Fibroblast of skin of back (primary cell): ENCODE measurements at regions not wholly inside any gene's neighbourhood (a gene's known extent, or its start where the extent isn't known, plus 50 kb on each side); places are given as distances from the start of the nearest gene placed in this dataset.
A peak's percentile ranks its signal among the peaks of the same experiment; 100 is the strongest.

Experiments
- DNase-seq: peaks from one replicate; pipeline ENCODE4 v3.0.0-alpha.2; 2013

DNA sequence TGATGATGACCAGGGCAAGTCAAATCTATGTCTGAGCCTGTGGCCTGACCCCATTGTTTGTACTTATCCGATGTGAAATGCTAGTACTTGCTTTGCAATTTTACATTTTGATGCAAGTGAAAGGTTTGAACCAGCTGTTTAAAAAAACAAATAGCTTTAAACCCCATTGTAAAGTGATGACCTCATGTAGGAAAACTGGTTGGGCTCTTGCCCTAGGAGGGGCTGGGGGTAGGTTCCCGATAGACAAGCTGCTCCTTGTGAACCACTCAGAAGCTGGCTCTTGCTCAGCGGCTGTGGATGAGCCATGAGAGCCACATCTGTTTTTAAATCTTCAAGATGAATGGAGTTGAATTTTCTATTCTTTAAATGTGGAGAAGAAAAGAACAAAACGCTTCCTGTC is 185.3 kb downstream of the WDR11 start:
- DNase-seq, result peak; percentile 25

- no peak for DNase-seq
Measured at GRCh38 chr10:121041499-121041898, 190.3 kb downstream of the WDR11 start.

- no peak for DNase-seq
Measured at GRCh38 chr10:121041906-121042305, 190.7 kb downstream of the WDR11 start.

GRCh38 chr10:121042342-121042741 is 191.2 kb downstream of the WDR11 start:
- no peak for DNase-seq

GRCh38 chr10:121043124-121043849 is 192.1 kb downstream of the WDR11 start:
- DNase-seq, result no peak

DNA sequence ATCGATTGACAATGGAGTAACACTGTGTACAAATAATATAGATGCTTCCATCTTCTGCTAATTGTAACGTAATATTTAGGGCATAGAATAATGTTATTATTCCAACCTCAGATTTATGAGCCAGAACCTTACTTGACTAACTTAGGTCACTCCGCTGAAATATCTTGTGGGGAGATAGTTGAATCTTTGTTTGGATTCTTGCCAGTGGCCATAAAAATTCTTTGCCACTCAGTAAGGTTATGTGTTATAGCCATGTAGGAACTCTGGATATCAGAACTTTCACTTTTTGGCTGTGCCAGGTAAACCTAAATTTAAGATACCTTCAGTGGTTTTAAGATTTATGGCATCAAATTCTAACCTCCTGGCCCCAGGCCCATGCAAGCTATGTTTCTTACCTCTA is 197.6 kb downstream of the WDR11 start:
- DNase-seq, result no peak

DNA sequence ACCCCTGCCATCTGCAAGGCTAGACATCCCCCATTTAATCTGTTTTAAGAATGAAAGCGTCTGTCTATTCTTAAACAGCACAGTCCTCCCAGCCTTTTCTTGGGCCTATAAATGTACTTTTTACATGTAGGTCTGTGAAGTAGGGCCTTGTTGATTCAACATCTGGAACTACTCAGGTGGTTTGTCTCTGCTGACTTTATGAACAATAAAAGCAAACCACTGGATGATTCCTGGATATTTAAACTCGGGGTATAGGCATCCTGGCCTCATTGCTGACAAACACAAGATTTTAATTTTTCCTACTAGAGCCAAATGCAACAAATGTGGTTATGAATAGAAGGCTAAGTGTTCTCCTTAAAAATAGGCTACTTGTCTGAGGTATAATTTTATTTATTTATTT is 198.3 kb downstream of the WDR11 start:
- DNase-seq, result no peak

DNA sequence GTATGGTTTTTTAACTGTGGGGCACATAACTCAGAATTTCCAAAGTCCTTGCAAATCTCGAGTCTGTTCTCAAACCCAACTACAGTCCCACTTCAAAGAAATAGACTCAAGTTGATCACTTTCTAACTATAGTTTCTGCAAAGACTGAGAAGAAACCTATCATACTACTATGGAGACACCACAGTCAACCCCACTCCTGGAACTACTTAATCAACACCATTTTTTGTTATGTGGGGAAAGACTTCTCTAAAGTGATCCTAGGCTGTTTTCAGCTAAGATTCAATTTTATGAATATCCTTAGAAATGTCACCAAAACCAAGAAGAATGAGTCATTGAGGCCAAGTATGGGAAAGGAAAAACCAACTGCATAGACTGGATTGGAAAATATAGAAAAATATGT is 198.8 kb downstream of the WDR11 start:
- no peak for DNase-seq

DNA sequence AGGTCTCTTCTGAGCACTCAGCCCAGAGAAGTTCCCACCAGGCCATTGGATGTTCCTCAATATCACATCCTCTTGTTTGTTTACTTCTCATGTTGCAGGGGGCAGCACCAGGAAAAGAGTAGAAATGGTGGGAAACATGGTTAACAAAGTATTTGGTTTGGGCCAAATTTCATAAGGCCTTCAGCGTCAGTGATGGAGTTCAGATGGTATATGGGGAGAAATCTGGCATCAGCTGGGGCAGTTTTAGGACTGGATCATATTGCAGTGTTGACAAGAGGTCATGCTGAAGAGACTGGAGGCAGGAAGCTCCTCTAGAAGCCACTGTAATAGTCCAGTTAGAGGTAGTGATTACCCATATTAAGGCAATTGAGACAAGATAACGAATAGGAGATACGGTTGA is 200.0 kb downstream of the WDR11 start:
- no peak for DNase-seq

- no peak for DNase-seq
Measured at GRCh38 chr10:121051696-121052279, 200.6 kb downstream of the WDR11 start.

DNA sequence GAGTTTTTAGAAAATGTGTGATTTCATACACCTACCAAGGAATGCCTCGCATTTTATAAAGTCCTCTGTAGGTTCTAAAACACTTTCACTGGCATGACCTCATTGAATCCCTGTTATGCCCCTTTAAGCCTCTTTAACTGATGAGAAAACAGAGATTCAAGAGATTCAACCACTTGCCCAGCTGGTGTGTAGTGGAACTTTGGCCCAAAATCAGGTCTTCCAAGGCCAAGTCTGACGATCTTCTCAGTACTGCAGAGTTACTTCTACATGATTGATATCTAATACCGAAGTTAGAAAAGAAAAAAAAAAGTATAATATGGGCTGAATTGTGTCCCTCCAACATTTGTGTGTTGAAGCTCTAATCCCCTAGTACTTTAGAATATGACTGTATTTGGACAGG is 202.0 kb downstream of the WDR11 start:
- DNase-seq, result no peak

DNA sequence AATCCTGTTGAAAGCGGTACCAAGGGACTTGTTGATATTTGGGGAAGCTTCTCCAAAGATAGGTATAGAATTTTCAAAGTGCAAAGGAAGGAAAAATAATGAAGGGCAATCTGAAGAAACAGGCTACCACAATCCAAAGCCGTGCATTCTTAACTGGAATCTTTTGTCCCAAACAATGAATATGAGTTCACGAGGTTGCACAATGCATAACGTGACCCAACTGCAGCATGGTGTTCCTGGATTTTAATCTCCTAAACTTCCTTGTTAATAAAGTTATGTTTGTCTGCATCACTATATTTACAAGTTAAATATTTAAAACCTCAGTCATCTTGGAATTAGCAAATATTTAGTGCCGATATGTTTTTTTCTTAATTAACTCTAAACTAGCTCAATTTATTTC is 203.7 kb downstream of the WDR11 start:
- DNase-seq, result no peak

DNA sequence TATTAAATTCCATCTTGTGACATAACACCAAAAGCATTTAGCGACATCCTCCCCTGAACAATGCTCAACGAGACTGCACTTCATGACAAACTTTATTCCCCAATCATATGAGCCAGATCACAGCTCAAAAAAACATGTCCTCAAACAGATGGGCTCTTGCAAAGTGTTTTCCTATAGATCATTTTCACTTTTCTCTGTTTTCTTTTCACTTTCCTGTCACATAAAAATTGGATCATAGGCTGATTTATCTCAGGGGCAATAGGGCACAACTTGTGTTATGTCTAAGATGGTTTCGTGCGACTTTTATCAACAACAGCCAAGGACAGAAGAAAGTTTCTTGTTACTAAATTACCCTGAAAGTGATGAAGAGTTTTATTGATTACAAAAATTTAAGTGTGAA is 206.1 kb downstream of the WDR11 start:
- DNase-seq, result no peak

GRCh38 chr10:121058082-121058481 is 206.9 kb downstream of the WDR11 start:
- no peak for DNase-seq

- no peak for DNase-seq
Measured at GRCh38 chr10:121059351-121059750, 208.2 kb downstream of the WDR11 start.

GRCh38 chr10:121062115-121062514 is 211.0 kb downstream of the WDR11 start:
- DNase-seq, result no peak

DNA sequence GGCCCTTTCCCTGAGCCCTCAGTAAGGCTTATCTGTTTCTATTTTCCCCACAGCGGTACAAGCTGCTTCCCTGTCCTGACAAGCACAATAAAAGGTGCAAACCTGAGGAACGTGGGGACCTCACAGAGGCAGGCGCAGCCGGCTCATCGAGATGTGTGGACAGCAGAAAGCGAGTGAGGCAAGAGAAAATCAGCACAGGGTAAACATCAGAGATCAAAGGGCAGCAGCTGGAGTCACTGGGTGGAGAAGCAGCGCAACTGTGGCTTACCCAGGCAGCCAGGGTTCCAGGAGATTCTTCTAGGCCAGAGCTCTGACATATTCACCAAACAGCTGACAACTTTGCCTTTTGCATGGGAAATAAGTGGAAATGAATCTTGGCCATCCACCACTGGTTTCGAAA is 212.6 kb downstream of the WDR11 start:
- DNase-seq, result no peak

DNA sequence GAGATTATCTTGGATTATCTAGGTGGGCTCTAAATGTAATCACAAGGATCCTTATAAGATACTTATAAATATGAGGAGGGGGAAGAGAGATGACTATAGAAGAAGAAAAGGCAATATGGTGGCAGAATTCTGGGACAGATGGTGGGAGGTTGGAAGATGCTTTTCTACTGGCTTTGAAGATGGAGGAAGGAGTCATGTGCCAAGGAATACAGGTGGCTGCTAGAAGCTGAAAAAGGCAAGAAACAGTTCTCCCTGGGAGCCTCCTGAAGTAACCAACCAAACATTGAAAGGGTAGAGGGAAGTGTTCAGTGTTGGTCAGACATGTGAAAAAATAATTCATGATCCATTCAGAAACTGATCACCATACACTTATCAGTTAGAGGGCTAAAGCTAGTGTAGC is 213.3 kb downstream of the WDR11 start:
- DNase-seq, result no peak

GRCh38 chr10:121065330-121065729 is 214.2 kb downstream of the WDR11 start:
- no peak for DNase-seq

DNA sequence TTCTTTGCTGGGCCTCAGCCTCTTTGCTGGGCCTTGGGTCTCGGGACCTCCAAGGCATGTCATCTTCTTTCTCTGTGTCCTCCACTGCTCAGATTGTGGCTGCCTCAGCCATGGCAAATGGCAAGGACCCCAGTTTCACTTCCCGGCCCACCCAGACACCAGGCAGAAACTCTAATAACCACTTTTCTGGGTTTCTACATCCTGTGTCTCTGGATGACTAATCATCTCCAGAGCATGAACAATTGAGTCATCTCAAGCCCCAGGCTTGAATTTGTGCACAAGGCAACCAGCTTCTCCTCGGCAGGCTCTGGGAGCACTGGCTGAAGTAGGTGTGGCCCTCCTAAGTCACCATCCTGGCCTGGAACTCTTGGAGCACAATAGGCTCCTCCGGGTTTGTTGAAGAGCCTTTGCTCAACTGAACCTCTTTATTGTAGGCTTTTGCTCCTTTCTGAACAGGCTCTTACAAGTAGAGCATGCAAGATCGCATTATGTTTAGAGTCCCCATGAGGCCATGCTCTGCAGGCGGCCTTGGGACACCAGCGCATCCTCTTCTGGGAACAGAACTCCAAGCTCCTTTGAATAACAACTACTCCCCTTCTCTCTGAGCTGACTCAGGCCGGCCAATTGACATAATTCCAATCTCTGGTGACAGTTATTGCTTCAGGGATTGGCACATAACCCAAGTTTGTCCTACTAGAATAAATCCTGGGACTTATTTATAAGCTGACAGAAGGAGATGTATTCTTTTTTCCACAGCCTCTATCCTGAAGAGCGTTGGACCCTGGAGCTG is 218.1 kb downstream of the WDR11 start:
- DNase-seq, result peak; percentile 67

GRCh38 chr10:121070275-121071070 is 219.3 kb downstream of the WDR11 start:
- DNase-seq, result no peak

- no peak for DNase-seq
Measured at GRCh38 chr10:121071901-121072300, 220.7 kb downstream of the WDR11 start.

DNA sequence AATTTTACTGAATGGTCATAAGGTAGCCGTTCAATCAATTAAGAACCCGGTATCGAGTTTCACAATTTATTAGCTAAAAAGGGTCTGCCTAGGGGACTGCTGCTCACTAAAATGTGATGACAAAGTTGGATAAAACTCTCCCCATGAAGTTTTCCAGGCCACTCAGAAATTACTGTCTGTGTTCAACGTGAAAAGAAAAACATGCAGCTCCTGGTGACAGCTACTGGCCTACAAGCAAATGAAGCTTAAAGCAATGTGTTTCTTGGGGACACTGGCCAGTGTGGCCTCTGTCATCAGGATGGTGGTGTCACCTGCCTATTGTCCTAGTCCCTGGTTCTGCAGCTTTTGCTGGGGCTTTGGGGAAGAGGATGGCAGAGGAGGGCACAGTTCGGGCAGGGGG is 222.6 kb downstream of the WDR11 start:
- no peak for DNase-seq
